HG03520 (cell line): ENCODE measurements at regions not wholly inside any gene's neighbourhood (a gene's known extent, or its start where the extent isn't known, plus 50 kb on each side); places are given as distances from the start of the nearest gene placed in this dataset.

Source experiments
- ATAC-seq: cut with Tn5 transposase; IDR thresholded peaks from one replicate; pipeline ENCODE4 v1.9.1; 2021; ENCODE audit warnings: mild to moderate bottlenecking, moderate library complexity; ENCODE audit not compliant: unreplicated experiment

- no peak for ATAC-seq
These were observed 218.1 kb downstream of the PTEN start for GRCh38 chr10:88081457-88082054.

DNA sequence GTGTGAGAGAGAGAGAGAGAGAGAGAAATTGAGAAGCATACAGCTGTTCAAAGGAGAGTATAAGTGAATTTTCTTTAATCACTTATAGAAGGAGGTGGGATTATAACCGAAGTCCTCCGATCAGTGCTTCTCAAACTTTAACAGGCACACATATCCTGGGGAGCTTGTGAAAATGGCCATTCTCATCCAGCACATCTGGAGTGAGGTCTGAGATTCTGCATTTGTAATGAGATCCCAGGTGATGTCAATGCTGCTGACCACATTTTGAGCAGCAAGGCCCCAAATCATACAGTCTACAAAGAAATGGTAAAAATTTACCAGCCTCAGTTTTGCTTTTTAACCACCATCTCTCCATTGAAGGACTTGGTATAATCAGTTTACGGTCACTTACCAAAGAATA lies 219.0 kb downstream of the PTEN start:
- ATAC-seq, result no peak

DNA sequence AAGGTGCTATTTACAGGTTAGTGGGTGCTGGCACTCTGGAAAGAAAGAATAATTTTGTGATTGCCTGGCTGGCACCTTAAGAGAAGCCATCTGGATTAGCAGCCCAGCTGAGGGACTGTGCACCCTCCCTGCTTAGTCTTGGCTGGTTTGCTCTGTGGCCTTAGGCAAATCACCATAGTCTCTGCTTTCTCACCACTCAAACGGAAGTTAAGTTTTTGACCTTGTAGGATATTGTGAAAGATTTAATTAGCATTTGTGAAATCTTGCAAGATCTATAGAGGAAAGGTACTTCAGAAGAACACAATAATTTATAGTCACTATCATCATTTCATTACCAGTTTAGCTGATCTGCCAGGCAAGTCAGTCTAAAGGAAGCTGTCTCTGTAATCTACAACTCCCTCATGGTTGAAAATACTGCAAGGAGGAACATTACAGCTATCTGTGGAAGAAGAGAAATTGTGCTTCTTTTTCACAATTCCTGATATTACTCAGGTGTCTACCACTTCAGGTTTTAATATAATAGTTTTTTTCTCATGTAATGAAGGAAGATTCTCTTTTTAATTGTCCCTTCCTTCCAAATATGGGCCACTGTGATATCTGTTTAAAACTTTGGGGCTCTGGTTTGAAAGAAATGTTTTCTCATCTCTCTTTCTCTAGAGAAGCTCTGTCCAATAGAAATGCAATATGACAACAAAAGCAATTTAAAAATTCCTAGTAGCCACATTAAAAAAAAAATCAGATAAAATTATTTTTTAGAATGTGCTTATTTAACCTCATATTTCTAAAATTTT lies 219.6 kb downstream of the PTEN start:
- ATAC-seq, result peak; percentile 67

GRCh38 chr10:88083597-88083989 lies 220.2 kb downstream of the PTEN start:
- no peak for ATAC-seq

DNA sequence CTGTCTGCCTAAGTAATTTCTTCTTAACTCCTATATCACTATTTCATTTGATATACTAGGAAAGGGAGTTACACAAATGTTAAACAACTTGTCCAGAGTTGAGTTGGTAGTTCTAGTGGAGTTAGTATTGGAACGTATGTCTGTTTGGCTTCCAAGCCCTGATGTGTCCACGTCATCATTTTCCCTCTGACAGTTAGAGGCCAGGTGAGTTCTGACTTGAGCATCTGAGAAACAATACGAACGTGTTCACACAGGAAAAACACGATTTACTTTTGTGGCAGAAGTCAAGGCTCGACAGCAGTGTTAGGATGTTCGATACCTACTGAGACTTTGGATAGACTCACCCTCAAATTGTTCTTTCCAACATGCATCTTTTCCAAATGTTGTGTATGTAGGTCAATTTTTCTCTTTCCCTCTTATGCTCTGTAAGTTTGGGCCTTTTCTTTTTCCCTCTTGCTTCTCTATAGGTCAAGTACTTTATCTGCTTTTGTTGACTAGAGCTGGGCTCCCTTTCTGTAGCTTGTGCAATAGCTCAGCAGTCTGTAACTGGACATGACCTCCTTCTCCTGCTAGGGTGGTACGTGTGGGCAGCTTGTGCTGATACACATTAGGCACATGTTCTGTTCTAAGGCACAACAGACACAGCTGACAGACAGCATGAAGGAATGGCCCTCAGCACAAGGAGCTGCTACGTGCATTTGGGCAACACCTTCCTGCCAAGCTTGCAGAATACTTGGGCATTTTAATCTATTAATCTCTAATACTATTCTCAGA lies 222.9 kb downstream of the PTEN start:
- ATAC-seq, result no peak

- no peak for ATAC-seq
These were observed 225.3 kb downstream of the PTEN start for GRCh38 chr10:88088441-88089340.

DNA sequence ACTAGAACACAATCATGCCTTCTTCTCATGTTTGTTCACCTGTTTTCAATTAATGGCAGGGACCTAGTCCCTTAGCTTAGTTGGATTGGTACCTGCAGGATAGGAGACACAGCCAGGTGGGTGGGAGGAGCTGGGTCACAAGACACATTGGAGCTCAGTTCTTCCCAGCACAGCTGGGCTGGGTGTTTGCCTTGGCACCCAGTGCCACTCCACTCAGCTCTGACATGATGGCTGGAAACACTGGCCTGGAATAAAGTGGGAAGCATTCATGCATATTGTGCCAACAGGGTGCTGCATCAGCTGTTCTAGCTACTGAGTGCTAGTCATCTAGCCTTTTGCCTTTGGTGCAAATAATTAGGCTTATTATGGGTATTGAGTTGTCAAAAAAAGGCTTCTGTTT lies 226.1 kb downstream of the PTEN start:
- ATAC-seq, result no peak

GRCh38 chr10:88090568-88091214 lies 227.3 kb downstream of the PTEN start:
- ATAC-seq, result no peak

- ATAC-seq, result peak; percentile 77
These were observed 228.2 kb downstream of the PTEN start for GRCh38 chr10:88091490-88092061.

- ATAC-seq, result no peak
These were observed 228.8 kb downstream of the PTEN start for GRCh38 chr10:88092265-88092664.

DNA sequence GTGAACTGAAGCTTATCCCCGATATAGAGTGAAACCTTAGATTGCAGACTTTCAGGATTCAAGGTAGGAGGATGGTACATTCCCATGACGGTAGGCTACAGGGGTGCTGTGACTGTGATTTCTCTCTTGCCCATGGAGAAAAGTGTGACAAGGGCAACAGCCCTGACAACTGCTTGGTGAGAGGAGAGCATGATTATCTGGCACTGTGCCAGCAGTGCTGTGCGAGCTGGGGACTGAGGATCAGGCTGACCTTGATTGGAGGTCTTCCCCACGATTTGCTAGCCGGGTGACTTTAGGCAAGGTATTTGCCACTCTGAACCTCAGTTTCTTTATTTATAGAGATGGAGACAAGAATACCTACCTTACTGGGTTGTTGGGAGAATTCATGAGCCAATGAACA lies 229.5 kb downstream of the PTEN start:
- ATAC-seq, result no peak

- ATAC-seq, result no peak
These were observed 231.4 kb downstream of the PTEN start for GRCh38 chr10:88094795-88095194.

DNA sequence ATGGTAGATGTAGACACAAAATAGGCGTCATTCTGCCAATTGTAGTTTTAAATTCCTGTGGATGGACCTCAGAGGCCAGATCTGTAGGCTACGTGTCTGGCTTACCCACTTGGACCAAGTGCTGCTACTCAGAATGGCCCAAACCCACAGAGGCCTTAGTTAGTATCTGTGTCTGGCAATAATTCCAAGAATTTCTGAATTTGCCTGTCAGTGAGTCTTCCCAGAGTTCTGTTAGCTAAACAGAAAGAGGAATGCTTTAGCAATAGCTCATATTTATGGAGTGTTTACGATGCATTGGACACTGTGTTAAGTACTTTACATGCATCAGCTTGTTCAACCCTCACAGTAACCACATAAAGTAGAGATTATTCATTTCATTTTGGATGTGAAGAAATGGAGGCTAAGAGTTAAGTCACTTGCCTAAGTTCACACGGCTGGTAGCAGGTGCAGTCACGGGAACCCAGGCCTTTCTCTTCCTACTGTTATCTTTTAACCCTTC lies 231.8 kb downstream of the PTEN start:
- no peak for ATAC-seq

GRCh38 chr10:88095778-88096431 lies 232.5 kb downstream of the PTEN start:
- ATAC-seq, result no peak

- no peak for ATAC-seq
These were observed 233.7 kb downstream of the PTEN start for GRCh38 chr10:88097092-88097516.

DNA sequence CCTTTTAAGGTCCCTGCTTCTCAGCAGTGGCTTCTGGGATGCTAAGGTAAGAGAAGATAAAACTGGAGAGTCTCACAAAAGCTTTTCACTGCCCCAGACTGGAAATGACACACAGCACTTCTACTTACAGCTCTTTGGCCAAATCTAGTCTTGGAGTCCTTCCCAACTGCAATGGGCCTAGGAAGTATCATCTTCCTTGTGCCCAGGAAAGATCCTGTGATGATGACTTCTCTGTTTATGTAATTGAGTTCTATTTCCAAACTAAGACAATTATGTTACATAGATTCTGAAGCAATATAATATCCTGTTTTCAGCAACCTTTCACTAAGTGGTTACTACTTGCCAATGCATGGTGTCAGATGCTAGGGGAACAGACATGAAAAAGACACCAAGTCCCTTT lies 234.1 kb downstream of the PTEN start:
- no peak for ATAC-seq

DNA sequence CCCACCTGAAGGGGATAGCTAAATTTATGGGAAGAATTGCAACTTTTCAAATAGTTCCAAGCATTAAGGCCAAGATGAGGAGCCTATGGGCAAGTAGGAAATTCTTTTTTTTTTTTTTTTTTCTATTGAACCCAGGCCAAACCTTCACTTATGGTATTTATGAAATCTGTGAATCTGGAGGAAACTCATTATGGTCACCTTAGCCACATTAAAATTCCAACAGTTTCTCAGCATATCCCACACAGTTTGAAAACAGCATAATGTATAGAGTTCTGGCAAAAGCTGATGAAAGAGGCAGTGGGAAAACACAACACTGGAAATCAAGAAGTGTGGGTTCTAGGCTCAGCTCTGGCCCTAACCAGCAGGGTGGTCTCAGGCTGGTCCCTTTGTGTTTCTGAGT lies 236.9 kb downstream of the PTEN start:
- no peak for ATAC-seq

DNA sequence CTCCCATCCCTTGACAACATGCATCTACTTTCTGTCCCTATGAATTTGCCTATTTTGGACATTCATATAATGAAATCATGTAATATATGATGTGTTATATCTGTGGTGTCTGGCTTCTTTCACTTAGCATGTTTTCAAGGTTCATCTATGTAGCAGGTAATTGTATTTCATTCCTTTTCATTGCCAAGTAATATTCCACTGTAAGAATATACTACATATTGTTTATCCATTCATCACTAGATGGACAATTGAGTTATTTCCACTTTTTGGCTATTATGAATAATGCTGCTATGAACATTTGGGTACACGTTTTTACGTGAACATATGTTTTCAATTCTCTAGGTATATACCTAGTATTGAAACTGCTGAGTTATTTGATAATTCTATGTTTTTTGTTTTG lies 238.2 kb downstream of the PTEN start:
- ATAC-seq, result no peak

- ATAC-seq, result no peak
These were observed 240.2 kb downstream of the PTEN start for GRCh38 chr10:88103576-88103975.
